Stimulated activated CD8-positive, alpha-beta memory T cell treated with anti-CD3 and anti-CD28 coated beads, Interleukin-15, amount 100 ng/mL, for 1 hour (primary cell): ENCODE measurements at regions not wholly inside any gene's neighbourhood (a gene's known extent, or its start where the extent isn't known, plus 50 kb on each side); places are given as distances from the start of the nearest gene placed in this dataset.
"Not testable (repeated sequence)": the region's sequence is repeated elsewhere in the genome, so short reads cannot be mapped to it uniquely, and the experiment has no call there.

Experiments
- DNase-seq: peaks from one replicate; pipeline ENCODE4 v3.0.0-alpha.2; 2020; ENCODE audit warnings: low read depth

- no peak for DNase-seq
Measured at GRCh38 chr2:195466427-195466826, 190.6 kb upstream of the SLC39A10 start.

DNA sequence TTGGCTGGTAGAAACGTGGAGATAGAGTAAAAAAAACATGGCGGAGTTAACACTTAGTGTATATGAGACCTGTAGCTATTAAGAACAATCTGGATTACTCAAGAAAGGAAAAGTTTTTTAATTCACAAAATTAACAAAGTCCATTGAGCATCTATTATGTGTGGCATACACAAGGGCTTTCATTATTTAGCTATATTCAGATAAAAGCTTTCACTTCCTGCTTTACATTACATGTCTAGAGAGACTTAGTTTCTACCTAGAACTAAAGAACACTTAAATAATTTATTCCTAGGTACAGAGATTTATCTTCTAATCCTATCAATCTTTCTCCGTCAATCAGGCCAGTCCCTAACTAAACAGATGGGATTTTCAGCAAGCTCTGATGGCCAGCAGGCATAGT lies 196.0 kb upstream of the SLC39A10 start:
- DNase-seq: no peak

GRCh38 chr2:195458936-195459335 lies 198.1 kb upstream of the SLC39A10 start:
- no peak for DNase-seq

- no peak for DNase-seq
Measured at GRCh38 chr2:195457873-195458272, 199.2 kb upstream of the SLC39A10 start.

GRCh38 chr2:195456771-195457170 lies 200.3 kb upstream of the SLC39A10 start:
- no peak for DNase-seq

GRCh38 chr2:195451160-195451559 lies 205.9 kb upstream of the SLC39A10 start:
- DNase-seq: no peak

DNA sequence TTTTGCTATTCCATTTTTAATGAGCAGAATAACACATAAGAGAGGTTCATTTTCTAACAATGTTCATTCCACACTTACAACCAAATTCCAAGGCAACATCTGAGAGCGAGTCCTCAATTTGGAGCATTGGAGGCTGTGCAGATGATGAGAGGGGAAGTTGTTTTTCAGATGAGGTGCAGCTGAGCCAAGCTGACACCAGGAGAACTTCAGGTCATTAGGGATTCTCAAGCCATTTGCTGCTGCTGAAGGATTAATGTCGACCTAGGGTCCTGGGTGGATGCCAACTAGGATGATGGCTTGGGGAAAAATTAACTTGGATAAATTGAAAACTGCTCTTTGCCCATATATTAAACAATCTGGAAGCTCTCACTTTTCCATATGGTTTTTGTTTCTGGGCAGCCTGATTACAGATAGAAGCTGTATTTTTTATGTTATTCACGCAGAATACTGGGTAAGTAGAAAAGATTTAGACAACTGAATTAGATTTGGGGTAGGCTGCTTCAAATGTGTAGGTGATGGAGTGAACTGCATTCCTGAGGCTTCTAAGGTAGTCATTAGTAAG lies 206.4 kb upstream of the SLC39A10 start:
- no peak for DNase-seq

- DNase-seq: no peak
Measured at GRCh38 chr2:195447323-195447975, 209.6 kb upstream of the SLC39A10 start.

- no peak for DNase-seq
Measured at GRCh38 chr2:195445639-195446038, 211.4 kb upstream of the SLC39A10 start.

- DNase-seq: no peak
Measured at GRCh38 chr2:195443926-195444325, 213.1 kb upstream of the SLC39A10 start.

DNA sequence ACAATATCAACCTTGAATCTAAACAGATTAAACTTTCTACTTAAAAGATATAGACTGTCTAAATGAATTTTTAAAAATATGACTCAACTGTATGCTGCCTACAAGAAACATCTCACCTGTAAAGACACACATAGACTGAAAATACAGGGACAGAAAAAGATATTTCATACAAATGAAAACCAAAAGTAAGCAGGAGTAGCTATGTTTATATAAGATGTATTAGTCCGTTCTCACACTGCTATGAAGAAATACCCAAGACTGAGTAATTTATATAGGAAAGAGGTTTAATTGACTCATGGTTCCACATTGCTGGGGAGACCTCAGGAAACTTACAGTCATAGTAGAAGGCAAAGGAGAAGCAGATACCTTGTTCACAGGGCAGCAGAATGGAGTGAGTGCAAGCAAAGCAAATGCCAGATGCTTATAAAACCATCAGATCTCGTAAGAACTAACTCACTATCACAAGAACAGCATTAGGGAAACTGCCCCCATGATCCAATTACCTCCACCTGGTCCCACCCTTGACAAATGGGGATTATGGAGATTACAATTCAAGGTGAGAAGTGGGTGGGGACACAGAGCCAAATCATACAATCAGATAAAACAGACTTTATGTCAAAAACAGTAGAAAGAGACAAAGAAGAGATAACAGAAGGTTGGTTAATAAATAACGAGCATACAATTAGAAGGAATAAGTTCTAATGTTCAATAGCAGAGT lies 214.4 kb upstream of the SLC39A10 start:
- no peak for DNase-seq

GRCh38 chr2:195438692-195439091 lies 218.3 kb upstream of the SLC39A10 start:
- no peak for DNase-seq

- DNase-seq: no peak
Measured at GRCh38 chr2:195437521-195437920, 219.5 kb upstream of the SLC39A10 start.

- DNase-seq: no peak
Measured at GRCh38 chr2:195434346-195434745, 222.7 kb upstream of the SLC39A10 start.

DNA sequence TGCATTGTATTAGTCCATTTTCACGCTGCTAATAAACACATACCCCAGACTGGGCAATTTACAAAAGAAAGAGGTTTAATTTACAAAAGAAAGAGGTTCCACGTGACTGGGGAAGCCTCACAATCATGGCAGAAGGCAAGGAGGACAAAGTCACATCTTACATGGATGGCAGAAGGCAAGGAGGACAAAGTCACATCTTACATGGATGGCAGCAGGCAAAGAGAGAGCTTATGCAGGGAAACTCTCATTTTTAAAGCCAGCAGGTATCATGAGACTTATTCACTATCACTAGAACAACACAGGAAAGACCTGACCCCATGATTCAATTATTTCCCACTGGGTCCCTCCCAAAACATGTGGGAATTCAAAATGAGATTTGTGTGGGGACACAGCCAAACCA lies 223.3 kb upstream of the SLC39A10 start:
- not testable (repeated sequence) for DNase-seq

DNA sequence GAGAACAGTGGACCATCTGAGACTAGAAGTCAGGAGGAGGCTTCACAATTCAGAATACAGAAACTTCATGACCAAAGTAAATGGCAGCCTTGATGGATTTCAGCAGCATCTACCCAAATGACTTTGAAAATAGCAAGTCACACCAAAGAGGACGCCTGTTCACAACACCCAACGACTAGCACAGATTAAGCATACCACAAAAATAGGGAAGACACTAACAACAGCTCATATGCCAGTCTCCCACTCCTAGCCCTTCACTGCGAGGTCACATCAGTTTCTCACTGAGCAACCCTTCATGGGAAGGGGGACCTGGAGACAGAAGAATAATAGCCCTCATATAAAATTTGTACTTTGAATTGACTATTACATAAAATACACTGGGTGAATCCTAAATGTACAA lies 228.4 kb upstream of the SLC39A10 start:
- DNase-seq: no peak

- no peak for DNase-seq
Measured at GRCh38 chr2:195425328-195425727, 231.7 kb upstream of the SLC39A10 start.

DNA sequence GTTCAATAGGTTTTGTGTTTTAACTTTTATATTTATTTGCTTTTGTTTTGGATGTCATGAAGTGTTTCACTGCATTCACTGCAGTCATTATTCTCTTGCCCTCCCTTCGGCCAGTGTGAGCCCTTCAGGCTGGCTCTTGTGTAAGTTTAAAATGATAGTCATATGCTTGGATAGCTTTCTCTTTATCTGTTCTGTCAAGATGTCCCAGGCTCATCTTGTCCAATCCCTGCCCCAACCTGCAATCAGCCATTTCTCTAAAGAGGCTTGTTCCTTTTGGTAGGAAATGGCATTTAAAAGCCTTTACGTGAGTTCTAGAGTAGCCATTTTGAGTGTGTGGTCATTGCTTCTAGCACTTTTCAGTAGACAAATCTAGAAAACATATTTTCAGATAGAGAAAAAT lies 238.0 kb upstream of the SLC39A10 start:
- DNase-seq: no peak

DNA sequence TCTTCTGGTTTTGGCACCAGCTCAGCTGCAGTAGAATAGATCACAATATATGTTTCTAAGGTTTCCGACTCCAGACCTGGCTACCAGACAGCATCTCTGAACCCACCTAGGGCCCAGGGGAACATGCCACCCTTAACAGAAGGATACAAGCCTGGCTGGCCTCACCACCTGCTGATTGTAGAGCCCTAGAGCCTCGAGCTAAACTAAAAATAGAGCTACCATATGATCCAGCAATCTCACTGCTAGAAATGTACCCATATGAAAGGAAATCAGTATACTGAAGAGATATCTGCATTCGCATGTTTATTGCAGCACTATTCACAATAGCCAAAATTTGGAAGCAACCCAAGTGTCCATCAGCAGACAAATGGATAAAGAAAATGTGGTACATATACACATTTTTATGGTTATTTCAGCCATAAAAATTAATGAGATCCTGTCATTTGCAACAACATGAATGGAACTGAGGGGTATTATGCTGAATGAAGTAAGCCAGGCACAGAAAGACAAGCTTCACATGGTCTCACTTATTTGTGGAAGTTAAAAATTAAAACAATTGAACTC lies 242.4 kb upstream of the SLC39A10 start:
- DNase-seq: no peak

DNA sequence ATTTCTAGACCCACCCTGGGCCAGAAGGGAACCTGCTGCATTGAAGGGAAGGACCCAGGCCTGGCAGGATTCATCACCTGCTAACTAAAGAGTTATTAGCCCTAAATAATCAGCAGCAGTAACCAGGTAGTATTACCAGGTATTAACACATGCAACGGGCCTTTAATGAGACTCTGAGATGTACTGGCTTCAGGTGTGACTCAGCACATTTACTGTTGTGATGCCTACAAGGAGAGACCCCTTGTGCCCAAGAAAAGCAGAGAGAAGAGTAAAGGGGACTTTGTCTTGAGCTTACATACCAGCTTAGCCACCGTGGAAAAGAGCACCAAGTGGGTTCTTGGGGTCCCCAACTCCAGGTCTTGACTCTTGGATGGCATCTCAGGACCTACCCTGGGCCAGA lies 243.1 kb upstream of the SLC39A10 start:
- DNase-seq: no peak

GRCh38 chr2:195413422-195413821 lies 243.6 kb upstream of the SLC39A10 start:
- DNase-seq: no peak

GRCh38 chr2:195411219-195411687 lies 245.8 kb upstream of the SLC39A10 start:
- DNase-seq: no peak

- DNase-seq: no peak
Measured at GRCh38 chr2:195410074-195410671, 246.9 kb upstream of the SLC39A10 start.
